GM18519 (cell line): ENCODE measurements at regions not wholly inside any gene's neighbourhood (a gene's known extent, or its start where the extent isn't known, plus 50 kb on each side); places are given as distances from the start of the nearest gene placed in this dataset.
"Not testable (repeated sequence)": the region's sequence is repeated elsewhere in the genome, so short reads cannot be mapped to it uniquely, and the experiment has no call there.

Experiments
- ATAC-seq: cut with Tn5 transposase; IDR thresholded peaks from one replicate; pipeline ENCODE4 v1.9.1; 2021; ENCODE audit warnings: mild to moderate bottlenecking, moderate library complexity; ENCODE audit not compliant: unreplicated experiment, low FRiP score

- ATAC-seq: not testable (repeated sequence)
Observed at GRCh38 chr12:17025424-17025823, 419.5 kb upstream of the LMO3 start.

- ATAC-seq: no peak
Observed at GRCh38 chr12:17020765-17021164, 414.8 kb upstream of the LMO3 start.

GRCh38 chr12:17017402-17017801, 411.4 kb upstream of the LMO3 start:
- ATAC-seq: no peak

- ATAC-seq: no peak
Observed at GRCh38 chr12:17016116-17016864, 410.3 kb upstream of the LMO3 start.

- no peak for ATAC-seq
Observed at GRCh38 chr12:17015501-17015900, 409.5 kb upstream of the LMO3 start.

GRCh38 chr12:17007442-17008040, 401.6 kb upstream of the LMO3 start:
- not testable (repeated sequence) for ATAC-seq

GRCh38 chr12:16998538-16998937, 392.6 kb upstream of the LMO3 start:
- ATAC-seq: not testable (repeated sequence)

- no peak for ATAC-seq
Observed at GRCh38 chr12:16984484-16984883, 378.5 kb upstream of the LMO3 start.

GRCh38 chr12:16972923-16973770, 367.2 kb upstream of the LMO3 start:
- ATAC-seq: no peak

GRCh38 chr12:16962889-16963288, 356.9 kb upstream of the LMO3 start:
- no peak for ATAC-seq

GRCh38 chr12:16955083-16955657, 349.2 kb upstream of the LMO3 start:
- no peak for ATAC-seq

- ATAC-seq: no peak
Observed at GRCh38 chr12:16949871-16950667, 344.1 kb upstream of the LMO3 start.

GRCh38 chr12:16949371-16949770, 343.4 kb upstream of the LMO3 start:
- no peak for ATAC-seq

- no peak for ATAC-seq
Observed at GRCh38 chr12:16946704-16947103, 340.7 kb upstream of the LMO3 start.

GRCh38 chr12:16939871-16940306, 333.9 kb upstream of the LMO3 start:
- ATAC-seq: peak; percentile 100

GRCh38 chr12:16927259-16927658, 321.3 kb upstream of the LMO3 start:
- ATAC-seq: no peak

GRCh38 chr12:16920451-16920850, 314.5 kb upstream of the LMO3 start:
- no peak for ATAC-seq

- no peak for ATAC-seq
Observed at GRCh38 chr12:16919551-16919950, 313.6 kb upstream of the LMO3 start.

- no peak for ATAC-seq
Observed at GRCh38 chr12:16914853-16915252, 308.9 kb upstream of the LMO3 start.

GRCh38 chr12:16913832-16914490, 308.0 kb upstream of the LMO3 start:
- no peak for ATAC-seq
